Cardiac fibroblast (primary cell): ENCODE measurements at regions not wholly inside any gene's neighbourhood (a gene's known extent, or its start where the extent isn't known, plus 50 kb on each side); places are given as distances from the start of the nearest gene placed in this dataset.

ENCODE experiments used
- DNase-seq, 2 donors: peaks; one replicate each; pipeline versions ENCODE4 v3.0.0 to v3.0.0-alpha.2; 2010; ENCODE audit warnings: low read depth in 2 of 2
- H3K4me3 ChIP-seq, 2 donors: replicated peaks in 1 of 2; 1 replicate in 1 of 2; 2 replicates in 1 of 2; pipeline ENCODE4 v1.5.1; 2011; ENCODE audit warnings: low read depth in 2 of 2, low read length in 2 of 2, mild to moderate bottlenecking in 2 of 2, moderate library complexity in 1 of 2
- TF ChIP-seq, protein P1 (sequence below): IDR thresholded peaks from one replicate; pipeline ENCODE4 v1.5.1; 2011; ENCODE audit warnings: low read depth, mild to moderate bottlenecking, low read length, inconsistent platforms

DNA sequence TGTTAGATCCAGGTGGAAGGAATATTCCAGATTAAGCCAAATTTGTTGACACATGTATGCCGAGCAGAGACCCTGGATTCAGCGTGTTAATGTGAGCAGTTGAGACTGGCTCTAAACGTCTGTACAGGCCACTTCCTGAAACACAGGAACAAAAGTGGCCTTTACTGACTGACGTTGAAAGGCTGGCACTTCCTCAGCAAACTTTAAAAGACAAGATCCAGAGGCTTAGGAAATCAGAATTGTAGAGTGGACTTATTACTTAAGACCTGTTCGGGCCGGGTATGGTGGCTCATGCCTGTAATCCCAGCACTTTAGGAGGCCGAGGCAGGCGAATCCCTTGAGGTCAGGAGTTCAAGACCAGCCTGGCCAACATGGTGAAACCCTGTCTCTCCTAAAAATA, 125.7 kb upstream of the ARID1B start:
- TF ChIP-seq, protein P1, sequence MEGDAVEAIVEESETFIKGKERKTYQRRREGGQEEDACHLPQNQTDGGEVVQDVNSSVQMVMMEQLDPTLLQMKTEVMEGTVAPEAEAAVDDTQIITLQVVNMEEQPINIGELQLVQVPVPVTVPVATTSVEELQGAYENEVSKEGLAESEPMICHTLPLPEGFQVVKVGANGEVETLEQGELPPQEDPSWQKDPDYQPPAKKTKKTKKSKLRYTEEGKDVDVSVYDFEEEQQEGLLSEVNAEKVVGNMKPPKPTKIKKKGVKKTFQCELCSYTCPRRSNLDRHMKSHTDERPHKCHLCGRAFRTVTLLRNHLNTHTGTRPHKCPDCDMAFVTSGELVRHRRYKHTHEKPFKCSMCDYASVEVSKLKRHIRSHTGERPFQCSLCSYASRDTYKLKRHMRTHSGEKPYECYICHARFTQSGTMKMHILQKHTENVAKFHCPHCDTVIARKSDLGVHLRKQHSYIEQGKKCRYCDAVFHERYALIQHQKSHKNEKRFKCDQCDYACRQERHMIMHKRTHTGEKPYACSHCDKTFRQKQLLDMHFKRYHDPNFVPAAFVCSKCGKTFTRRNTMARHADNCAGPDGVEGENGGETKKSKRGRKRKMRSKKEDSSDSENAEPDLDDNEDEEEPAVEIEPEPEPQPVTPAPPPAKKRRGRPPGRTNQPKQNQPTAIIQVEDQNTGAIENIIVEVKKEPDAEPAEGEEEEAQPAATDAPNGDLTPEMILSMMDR = no peak
- DNase-seq = no peak
- H3K4me3 ChIP-seq = no peak overlapping the region

DNA sequence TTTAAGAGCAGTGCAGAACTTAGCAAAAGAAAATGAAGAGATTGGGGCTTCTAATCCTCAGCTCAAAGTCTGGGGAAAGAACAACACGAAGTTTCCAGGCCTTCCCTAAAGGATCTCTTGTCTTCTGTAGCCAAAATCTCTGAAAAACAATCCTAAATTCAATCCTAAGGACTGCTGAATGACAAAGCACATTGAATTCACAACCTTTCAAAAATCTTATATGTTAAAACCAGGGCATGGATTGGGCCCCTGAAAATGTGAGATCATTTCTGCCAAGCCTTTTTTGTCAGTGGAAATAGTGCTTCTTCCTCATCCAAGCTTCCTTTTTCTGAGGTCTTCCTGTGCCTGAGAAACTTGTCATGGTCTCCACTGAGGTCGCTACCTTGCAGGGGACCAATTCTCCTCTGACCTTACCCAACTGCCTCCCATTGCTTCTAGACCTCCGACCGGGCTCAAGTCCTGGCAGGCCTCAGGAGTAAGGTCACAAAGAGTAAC, 126.2 kb upstream of the ARID1B start:
- TF ChIP-seq, protein P1 = no peak
- DNase-seq = no peak

DNA sequence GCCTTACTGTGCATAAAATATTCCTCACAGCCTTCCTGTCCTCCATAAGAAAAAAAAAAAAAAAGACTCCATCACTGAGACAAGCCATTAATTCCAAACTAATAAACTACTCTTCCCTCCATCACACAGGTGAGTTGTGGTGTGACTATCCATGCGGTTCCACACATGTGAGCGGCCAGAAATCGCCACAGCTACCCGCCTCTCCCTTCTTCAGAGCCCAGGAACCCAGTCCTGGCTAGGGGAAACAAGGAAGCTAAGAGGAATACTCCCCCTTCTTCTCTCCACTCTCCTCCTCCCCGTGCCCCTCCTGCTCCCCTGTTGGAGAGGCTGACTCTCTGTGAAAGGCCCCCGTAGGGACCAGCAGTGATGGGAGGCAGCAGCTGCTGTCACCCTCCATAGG, 128.6 kb upstream of the ARID1B start:
- TF ChIP-seq, protein P1 = no peak
- DNase-seq = no peak
- H3K4me3 ChIP-seq = no peak overlapping the region

More for the DNA sequence above, 126.2 kb upstream of the ARID1B start:
- no peak overlapping the region for H3K4me3 ChIP-seq

DNA sequence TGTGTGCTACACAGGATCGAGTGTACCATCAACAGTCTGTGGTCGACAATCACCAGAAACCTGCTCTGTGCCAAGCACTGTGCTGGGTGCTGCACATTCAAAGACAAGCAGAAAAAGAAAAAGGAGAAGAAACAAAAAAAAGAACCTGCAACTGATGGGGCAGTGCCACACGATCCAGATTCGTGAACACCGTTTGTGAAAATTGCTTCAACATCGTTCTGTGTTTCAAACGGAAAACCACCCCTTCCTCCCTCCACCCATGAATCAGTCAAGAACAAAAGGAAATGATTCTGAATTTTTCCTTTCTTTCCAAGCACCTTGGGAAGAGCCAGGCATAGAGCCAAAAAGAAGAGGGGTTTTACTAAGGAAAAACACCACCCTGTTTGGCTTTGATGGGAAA, 129.2 kb upstream of the ARID1B start:
- H3K4me3 ChIP-seq = no peak overlapping the region
- TF ChIP-seq, protein P1 = no peak
- no peak for DNase-seq

DNA sequence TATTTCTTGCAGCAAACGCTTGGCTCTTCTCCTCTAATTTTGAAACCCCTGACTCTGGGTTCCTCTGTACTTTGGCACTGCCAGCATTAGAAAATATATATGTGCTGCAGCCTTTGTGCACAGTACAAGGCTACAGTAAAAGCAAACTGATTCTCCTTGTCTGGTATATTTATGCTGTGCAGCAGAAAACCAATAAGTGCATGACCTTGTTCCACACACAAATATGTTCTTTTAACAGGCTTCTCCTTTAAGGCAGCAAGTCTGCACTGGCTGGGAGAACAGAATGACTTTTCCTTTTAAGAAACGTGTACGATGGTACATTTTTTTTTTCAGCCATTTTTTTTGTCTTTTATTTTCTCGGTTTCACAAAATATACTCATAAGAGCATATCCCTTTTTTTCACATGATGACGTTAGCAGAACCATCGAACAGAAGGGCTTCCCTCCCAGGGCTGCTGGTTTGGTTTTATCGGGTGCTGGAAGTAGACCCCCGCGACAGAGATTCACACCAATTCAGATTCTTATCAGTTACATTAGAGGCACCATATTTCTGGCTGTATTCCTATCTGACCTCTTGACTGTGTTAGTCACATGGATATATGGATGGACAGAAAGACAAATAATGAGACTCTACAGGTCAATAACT, 129.9 kb upstream of the ARID1B start:
- no peak for DNase-seq
- TF ChIP-seq, protein P1 = no peak
- H3K4me3 ChIP-seq = no peak overlapping the region

DNA sequence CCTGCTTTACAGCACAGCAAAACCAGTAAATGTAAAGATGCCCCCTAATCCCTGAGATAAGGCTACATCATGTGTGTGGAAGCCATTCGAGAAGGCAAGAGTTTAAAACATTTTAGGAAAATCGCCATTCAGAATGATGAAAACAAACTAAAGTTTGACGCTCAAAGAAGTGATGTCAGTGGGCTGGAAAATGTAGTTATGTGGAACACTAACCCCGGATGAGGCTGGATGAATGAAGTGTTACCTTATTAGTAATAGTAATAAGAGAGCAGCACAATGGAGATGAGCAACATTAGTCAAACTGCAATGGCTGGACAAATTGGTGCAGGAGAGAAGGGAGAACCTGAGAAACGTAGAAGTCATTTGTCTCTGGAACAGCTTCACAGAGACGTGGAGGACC, 130.7 kb upstream of the ARID1B start:
- DNase-seq = no peak
- H3K4me3 ChIP-seq = no peak overlapping the region
- TF ChIP-seq, protein P1 = no peak

DNA sequence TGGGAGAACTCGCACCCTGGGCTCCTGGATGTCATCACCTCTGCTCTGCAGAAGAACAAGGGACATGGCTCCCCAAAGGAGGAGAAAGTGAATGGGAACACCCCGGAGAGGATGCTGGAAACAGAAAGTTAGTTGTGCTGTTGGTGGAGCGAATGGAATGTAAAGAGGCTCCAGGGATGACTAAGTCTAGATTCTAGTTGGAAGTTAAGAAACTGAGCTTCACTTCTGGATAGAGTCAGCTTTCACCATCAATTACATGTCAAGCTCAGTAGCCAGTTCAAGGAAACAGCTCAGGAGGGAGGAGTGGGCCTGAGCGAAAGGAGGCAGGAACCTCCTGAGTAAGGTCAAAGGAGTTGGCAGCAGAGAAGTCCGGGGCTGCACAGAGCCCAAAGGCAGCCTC, 132.1 kb upstream of the ARID1B start:
- DNase-seq = peak in 1 of 2 donors; percentile 50
- TF ChIP-seq, protein P1 = no peak
- H3K4me3 ChIP-seq = no peak overlapping the region
